ENCODE measurements at regions not wholly inside any gene's neighbourhood (a gene's known extent, or its start where the extent isn't known, plus 50 kb on each side); places are given as distances from the start of the nearest gene placed in this dataset.

DNA sequence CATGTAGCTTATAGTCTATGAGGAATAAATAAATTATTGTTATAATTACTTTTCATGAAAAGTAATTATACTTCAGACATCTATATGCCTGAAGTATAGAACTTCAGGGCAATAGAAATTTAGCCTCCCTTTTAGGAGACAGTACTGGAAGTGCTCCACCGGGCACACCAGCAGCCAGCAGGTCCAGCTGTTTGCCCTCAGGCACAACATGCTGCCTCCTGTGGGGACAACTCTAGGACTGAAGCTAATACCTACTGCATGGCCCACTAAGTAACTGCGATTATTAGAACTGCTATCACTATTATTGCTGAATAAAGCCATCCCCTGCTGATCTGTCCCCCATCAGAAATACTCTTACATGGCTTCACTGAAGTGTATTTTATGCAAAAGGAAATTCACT, 329.6 kb downstream of the MED10 start:
- TF ChIP-seq, protein P1, sequence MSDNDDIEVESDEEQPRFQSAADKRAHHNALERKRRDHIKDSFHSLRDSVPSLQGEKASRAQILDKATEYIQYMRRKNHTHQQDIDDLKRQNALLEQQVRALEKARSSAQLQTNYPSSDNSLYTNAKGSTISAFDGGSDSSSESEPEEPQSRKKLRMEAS (IDR thresholded peaks at IDR 0.05), result no peak
- no peak for TF ChIP-seq TEAD4 (IDR thresholded peaks at IDR 0.05)
- TF ChIP-seq, protein P2, sequence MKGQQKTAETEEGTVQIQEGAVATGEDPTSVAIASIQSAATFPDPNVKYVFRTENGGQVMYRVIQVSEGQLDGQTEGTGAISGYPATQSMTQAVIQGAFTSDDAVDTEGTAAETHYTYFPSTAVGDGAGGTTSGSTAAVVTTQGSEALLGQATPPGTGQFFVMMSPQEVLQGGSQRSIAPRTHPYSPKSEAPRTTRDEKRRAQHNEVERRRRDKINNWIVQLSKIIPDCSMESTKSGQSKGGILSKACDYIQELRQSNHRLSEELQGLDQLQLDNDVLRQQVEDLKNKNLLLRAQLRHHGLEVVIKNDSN (IDR thresholded peaks at IDR 0.05), result no peak

DNA sequence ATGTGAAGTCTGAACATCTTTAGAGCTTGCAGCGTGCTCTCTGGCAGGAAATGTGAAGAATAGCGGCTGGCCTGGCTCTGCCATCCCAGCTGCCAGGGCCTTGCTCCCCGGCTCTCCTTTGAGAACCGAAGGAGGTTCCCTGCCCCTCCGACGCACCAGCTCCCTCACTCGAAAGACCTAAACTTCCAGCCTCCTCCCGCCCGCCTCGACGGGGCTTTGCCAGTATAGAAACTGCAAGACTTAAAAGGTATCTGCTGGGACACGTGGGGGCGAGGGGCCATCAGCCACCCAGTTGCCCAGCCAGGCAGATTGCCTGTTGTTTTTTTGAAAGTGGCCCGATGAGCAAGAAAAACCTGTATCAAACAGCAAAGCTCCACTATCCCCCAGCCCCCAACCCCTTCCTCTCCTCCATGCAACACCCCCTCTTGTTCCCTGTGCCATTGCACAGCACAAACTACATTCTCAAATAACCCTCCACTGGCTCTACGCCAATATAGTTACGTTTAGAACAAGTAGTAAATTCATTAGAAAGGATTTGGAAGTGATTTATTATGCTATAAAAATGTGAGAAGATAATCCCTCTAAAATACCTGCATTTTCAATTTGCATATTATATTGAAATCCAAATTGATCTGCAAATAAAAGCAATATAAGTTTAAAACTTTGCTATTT, 331.9 kb downstream of the MED10 start:
- TF ChIP-seq TAF1 (IDR thresholded peaks at IDR 0.05; ENCODE audit: low read depth) (no peak), CEBPB (IDR thresholded peaks at IDR 0.05) (no peak), FOXM1 (IDR thresholded peaks at IDR 0.05; ENCODE audit: borderline replicate concordance, low read depth) (no peak), NFIC (IDR thresholded peaks at IDR 0.05) (no peak), CREB1 (IDR thresholded peaks at IDR 0.05; ENCODE audit: low read depth) (no peak), EP300 (IDR thresholded peaks at IDR 0.05; ENCODE audit: borderline replicate concordance) (no peak), TEAD4 (IDR thresholded peaks at IDR 0.05) (no peak), YY1 (IDR thresholded peaks at IDR 0.05; ENCODE audit: low read depth) (no peak), EGR1 (IDR thresholded peaks at IDR 0.05) (no peak), ZBTB7A (IDR thresholded peaks at IDR 0.05; ENCODE audit: low read depth) (no peak), TCF12 (IDR thresholded peaks at IDR 0.05; ENCODE audit: low read depth) (no peak), RAD21 (IDR thresholded peaks at IDR 0.05; ENCODE audit: low read depth) (no peak)
- TF ChIP-seq, protein P2 (IDR thresholded peaks at IDR 0.05), result no peak
- TF ChIP-seq, protein P1 (IDR thresholded peaks at IDR 0.05), result no peak
- TF ChIP-seq, protein P3, sequence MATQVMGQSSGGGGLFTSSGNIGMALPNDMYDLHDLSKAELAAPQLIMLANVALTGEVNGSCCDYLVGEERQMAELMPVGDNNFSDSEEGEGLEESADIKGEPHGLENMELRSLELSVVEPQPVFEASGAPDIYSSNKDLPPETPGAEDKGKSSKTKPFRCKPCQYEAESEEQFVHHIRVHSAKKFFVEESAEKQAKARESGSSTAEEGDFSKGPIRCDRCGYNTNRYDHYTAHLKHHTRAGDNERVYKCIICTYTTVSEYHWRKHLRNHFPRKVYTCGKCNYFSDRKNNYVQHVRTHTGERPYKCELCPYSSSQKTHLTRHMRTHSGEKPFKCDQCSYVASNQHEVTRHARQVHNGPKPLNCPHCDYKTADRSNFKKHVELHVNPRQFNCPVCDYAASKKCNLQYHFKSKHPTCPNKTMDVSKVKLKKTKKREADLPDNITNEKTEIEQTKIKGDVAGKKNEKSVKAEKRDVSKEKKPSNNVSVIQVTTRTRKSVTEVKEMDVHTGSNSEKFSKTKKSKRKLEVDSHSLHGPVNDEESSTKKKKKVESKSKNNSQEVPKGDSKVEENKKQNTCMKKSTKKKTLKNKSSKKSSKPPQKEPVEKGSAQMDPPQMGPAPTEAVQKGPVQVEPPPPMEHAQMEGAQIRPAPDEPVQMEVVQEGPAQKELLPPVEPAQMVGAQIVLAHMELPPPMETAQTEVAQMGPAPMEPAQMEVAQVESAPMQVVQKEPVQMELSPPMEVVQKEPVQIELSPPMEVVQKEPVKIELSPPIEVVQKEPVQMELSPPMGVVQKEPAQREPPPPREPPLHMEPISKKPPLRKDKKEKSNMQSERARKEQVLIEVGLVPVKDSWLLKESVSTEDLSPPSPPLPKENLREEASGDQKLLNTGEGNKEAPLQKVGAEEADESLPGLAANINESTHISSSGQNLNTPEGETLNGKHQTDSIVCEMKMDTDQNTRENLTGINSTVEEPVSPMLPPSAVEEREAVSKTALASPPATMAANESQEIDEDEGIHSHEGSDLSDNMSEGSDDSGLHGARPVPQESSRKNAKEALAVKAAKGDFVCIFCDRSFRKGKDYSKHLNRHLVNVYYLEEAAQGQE (IDR thresholded peaks at IDR 0.05; ENCODE audit: low read depth), result no peak

DNA sequence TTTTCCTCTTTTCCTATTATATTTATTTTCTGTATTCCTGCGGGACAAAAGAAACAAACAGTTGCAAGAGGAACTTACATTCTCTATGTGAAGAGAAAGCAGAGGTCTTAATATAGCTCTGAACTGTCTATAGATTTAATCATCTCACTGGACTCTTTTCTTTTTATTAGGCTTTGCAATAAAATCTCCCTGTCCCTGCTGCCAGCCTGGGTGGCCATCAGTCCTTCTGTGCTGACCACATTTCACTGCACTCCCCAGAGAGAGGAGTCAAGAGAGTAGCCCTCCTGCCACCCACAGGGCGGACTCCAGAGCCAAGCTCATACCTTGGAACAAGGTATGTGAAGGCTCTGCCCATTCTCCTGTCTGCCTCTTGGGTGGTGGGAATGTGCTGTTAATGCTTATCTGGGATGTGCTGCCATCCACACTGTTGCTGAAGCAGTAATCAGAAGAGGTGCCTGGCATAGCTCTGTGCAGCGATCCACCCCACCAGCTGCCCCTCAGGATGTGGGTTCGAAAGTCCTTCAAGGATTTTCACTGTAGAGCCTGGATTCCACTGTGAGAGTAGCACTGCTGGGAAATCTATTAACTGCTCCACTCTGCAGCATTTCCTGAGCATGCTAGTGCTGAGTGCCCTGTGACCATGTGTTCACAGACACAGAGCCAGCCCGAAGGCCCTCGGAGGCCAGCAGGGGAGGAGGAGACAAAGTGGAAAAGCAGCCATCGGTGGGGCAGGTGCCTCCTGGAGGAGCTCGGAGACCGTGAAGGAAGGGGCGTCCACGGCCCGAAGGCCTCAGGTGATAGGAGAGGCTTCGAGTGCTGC, 334.6 kb downstream of the MED10 start:
- TF ChIP-seq CREB1 (IDR thresholded peaks at IDR 0.05; ENCODE audit: low read depth) (no peak), EGR1 (IDR thresholded peaks at IDR 0.05) (no peak), EP300 (IDR thresholded peaks at IDR 0.05; ENCODE audit: borderline replicate concordance) (no peak), TEAD4 (IDR thresholded peaks at IDR 0.05) (no peak), RAD21 (IDR thresholded peaks at IDR 0.05; ENCODE audit: low read depth) (no peak), CEBPB (IDR thresholded peaks at IDR 0.05) (no peak), ZBTB7A (IDR thresholded peaks at IDR 0.05; ENCODE audit: low read depth) (no peak)
- TF ChIP-seq, protein P3 (IDR thresholded peaks at IDR 0.05; ENCODE audit: low read depth), result no peak

DNA sequence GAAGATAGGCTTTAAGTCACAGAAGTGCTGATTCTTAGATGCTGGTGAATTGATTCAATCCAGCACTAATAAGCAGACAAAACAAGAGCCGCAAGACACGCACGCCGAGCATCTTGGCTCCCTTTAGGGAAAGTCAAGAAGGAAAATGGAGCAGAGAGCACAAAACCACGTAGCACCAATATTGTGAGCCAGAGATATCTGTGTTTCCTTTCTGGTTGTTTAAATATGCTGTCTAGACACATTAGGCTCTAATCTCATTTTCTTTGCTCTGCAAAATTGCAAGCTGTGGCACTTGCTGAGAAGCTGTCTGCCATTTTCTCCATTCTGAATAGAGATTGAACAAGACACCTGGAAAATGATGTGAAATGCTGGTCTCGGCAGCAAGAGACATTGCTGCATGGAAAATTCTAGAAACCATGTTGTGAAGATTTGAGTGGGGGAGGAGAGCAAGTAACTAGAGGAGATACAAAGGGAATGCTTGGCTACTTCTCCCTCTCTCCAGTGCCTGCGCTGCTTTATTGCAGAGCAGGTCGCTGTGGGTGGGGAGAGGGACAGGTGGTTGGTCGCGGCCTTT, 336.3 kb downstream of the MED10 start:
- no peak for TF ChIP-seq YY1 (IDR thresholded peaks at IDR 0.05; ENCODE audit: low read depth)
- TF ChIP-seq, protein P1 (IDR thresholded peaks at IDR 0.05), result no peak
- TF ChIP-seq EGR1 (IDR thresholded peaks at IDR 0.05), result no peak
- no peak for TF ChIP-seq TEAD4 (IDR thresholded peaks at IDR 0.05)
- no peak for TF ChIP-seq TCF12 (IDR thresholded peaks at IDR 0.05; ENCODE audit: low read depth)
- TF ChIP-seq EP300 (IDR thresholded peaks at IDR 0.05; ENCODE audit: borderline replicate concordance), result no peak
- TF ChIP-seq NFIC (IDR thresholded peaks at IDR 0.05), result no peak
- no peak for TF ChIP-seq FOXM1 (IDR thresholded peaks at IDR 0.05; ENCODE audit: borderline replicate concordance, low read depth)
- TF ChIP-seq TAF1 (IDR thresholded peaks at IDR 0.05; ENCODE audit: low read depth), result no peak
- TF ChIP-seq RAD21 (IDR thresholded peaks at IDR 0.05; ENCODE audit: low read depth), result no peak
- no peak for TF ChIP-seq ZBTB7A (IDR thresholded peaks at IDR 0.05; ENCODE audit: low read depth)
- TF ChIP-seq, protein P2 (IDR thresholded peaks at IDR 0.05), result no peak
- TF ChIP-seq, protein P3 (IDR thresholded peaks at IDR 0.05; ENCODE audit: low read depth), result no peak
- TF ChIP-seq CREB1 (IDR thresholded peaks at IDR 0.05; ENCODE audit: low read depth), result no peak
- no peak for TF ChIP-seq CEBPB (IDR thresholded peaks at IDR 0.05)
